Fibroblast of the aortic adventitia (primary cell): ENCODE measurements at regions not wholly inside any gene's neighbourhood (a gene's known extent, or its start where the extent isn't known, plus 50 kb on each side); places are given as distances from the start of the nearest gene placed in this dataset.

Source experiments
- DNase-seq: peaks from one replicate; pipeline ENCODE4 v3.0.0-alpha.2; 2010; ENCODE audit warnings: low read depth
- H3K4me3 ChIP-seq: 2 replicates; pipeline ENCODE4 v1.5.1; 2011; ENCODE audit warnings: low read depth, mild to moderate bottlenecking, control low read depth, low read length, moderate library complexity
- CTCF ChIP-seq: IDR thresholded peaks from 2 replicates; pipeline ENCODE4 v1.5.1; 2011; ENCODE audit warnings: mild to moderate bottlenecking, low read length, control low read depth, inconsistent platforms; ENCODE audit not compliant: insufficient read depth

GRCh38 chr13:105787632-105788031, 747.8 kb downstream of the EFNB2 start:
- no peak for DNase-seq
- no peak overlapping the region for H3K4me3 ChIP-seq
- TF ChIP-seq CTCF = no peak

- H3K4me3 ChIP-seq = no peak overlapping the region
- TF ChIP-seq CTCF = no peak
- no peak for DNase-seq
These were observed 750.0 kb downstream of the EFNB2 start for GRCh38 chr13:105785436-105785835.

- H3K4me3 ChIP-seq = no peak overlapping the region
- no peak for TF ChIP-seq CTCF
- no peak for DNase-seq
These were observed 752.2 kb downstream of the EFNB2 start for GRCh38 chr13:105783261-105783660.

- no peak for TF ChIP-seq CTCF
- DNase-seq = no peak
- no peak overlapping the region for H3K4me3 ChIP-seq
These were observed 757.3 kb downstream of the EFNB2 start for GRCh38 chr13:105778196-105778595.

GRCh38 chr13:105774739-105775460, 760.6 kb downstream of the EFNB2 start:
- TF ChIP-seq CTCF = no peak
- no peak for DNase-seq
- no peak overlapping the region for H3K4me3 ChIP-seq

GRCh38 chr13:105773863-105774538, 761.5 kb downstream of the EFNB2 start:
- no peak for DNase-seq
- no peak for TF ChIP-seq CTCF
- H3K4me3 ChIP-seq = no peak overlapping the region
